Daoy (cell line): ENCODE measurements at regions not wholly inside any gene's neighbourhood (a gene's known extent, or its start where the extent isn't known, plus 50 kb on each side); places are given as distances from the start of the nearest gene placed in this dataset.

Source experiments
- DNase-seq: peaks from one replicate; pipeline ENCODE4 v3.0.0-alpha.2; 2015; ENCODE audit warnings: low read depth

DNA sequence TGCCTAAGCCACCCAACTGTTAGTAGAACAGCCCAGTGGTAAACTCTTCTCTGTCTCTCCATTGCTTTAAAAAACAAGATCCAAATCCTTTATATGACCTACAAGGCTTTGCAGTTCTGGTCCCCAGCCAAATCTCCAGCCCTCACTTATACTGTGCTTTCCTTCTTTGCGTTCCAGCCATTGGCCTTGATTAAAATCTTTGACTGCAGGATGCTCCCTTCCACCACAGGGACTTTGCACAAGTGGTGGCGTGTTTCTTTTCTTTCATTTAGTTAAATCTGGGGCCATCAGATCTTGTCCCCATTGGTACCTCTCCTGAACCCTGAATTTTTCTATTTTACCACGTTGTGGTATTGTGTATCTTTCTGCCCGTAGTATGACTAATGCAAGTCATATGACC is 183.7 kb downstream of the VRK1 start:
- no peak for DNase-seq

DNA sequence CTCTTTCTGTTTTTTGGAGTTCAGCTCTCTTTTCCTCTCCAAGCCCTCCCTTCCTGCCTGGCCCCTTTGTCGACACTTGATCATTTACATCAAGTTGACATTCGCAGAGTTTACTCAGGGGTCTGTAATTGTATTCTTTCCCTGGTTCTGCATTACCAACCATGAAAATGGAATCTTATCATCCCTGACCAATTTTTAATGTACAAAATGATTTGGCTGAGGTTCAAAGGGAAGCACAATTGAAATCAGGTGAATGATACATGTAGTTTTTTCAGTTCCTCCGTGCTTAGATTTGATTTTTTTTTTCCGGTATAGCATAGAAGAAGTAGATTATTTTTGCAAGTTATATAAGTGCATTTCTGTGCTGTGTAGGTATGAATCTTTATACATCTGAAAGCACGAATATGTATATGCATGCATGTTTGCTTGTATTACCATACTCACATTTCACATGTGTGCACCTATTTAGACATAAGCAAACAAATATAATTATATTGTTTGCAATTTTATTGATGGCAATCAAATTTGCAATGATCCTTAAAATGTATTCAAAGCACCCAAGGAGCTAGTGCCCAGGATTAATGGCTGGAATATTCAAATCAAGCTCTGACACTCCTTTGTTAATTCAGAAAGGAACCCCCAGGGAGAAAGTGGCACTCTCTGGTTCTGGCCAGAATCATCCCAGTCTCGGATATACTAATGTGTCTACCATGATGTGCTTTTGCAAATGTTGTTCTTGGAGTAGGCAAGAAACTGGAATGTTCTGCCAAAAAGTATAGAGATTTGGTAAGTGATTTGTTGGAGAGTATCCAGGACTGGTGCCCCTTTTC is 189.3 kb downstream of the VRK1 start:
- DNase-seq, result no peak

DNA sequence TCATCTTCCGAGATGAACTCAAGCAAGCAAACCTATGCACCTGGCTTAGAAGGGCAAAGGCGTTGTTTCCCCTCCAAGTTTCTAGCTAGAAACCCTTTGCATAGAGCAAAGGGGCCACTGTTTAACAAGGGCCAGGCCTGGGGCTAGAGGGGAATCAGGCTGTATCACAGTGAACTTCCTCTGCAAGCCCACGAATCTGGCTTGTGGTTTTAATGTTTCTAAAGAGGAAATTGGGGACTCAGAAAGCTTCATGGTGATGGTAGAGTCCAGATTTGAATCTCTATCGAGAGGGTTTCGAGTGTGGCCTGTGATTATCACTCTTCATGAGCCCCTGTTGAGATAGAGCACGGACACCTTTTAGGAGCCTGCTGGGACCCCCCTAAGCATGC is 189.9 kb downstream of the VRK1 start:
- no peak for DNase-seq

DNA sequence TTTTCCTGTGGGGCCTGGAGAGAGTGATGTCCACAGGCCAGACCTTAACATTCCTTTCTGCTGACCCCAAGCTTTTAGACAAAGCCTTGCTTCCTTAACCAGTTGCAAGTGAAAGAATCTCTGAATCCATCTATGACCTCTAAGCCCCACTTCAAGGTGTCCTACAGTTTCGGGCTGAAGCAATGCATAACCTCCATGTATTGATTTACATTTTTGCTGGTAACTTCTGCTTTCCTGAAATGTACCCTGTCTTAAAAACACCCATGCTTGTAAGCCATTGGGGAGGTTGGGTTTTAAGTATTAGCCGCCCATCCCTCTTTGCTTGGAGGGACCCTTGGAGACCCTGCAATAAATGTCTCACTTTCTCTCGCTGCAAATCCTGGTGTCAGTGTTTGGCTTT is 190.6 kb downstream of the VRK1 start:
- DNase-seq, result no peak

DNA sequence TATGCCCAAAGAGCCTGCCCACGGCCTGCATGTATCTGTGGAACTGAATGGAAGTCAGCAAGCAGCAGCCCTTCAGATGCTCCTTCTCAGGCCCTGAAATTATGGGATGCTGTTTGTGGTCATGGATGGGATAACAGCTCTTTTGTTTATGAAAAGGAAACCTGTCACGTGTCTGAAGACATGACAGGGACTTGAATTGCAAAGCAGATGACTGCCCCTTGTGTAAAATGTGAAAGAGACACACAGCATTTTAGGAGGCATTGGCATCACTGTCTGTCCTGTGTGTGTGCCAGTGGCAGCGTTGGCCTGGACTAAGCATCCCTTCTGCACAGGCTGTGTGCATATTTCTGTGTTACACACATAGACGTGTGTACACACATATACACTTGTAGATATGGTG is 192.1 kb downstream of the VRK1 start:
- no peak for DNase-seq

DNA sequence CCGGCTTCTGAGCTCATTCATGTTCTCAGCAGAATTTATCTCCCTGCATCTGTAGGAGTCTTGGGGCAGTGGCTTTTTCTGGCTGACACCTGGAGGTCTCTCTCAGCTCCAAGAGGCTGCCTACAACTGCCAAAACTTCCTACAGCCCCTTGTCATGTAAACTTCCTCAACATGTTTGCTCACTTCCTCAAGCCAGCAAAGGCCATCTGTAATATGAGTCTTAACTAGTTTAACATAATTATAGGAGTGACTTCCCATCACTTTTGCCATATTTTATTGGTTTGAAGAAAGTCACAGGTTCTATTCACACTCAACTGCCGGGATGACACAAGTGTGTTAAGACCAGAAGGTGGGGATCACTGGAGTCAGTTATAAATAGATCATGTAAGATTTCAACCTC is 194.0 kb downstream of the VRK1 start:
- DNase-seq, result no peak

DNA sequence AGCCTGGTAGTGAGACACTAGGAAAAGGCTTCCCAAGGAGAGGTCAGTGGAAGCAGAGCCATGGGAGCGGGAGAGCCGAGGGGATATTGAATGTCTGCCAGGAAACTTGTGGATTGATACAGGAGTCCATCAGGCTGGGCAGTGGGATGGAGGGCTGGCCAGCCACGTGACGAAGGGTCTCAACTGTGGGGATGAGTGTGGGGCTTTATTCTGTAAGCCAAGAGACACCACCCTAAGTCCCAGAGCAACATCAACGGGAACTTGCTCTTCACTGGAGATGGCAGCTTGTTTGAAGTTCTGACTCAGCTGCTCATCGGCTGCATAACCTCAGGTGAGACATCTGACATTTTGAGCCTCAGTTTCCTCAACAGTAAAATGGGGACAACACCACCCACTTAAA is 197.8 kb downstream of the VRK1 start:
- no peak for DNase-seq

DNA sequence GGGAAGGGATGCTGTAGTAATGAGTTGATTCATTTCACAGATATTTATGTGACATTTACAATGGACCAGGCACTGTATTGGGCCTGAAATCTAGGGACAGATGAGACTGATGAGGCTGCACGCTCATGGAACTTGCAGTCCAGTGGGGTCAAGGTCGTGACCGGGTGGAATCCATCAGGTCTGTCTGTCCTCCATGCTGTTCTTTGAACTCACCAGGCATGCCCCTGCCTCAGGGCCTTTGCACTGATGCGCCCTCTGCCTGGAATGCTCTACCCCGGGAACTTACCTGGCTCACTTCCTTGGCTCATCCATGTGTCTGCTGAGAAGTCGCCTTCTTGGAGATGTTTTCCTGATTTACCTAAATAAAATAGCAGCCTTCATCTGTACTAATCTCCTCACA is 200.1 kb downstream of the VRK1 start:
- no peak for DNase-seq

DNA sequence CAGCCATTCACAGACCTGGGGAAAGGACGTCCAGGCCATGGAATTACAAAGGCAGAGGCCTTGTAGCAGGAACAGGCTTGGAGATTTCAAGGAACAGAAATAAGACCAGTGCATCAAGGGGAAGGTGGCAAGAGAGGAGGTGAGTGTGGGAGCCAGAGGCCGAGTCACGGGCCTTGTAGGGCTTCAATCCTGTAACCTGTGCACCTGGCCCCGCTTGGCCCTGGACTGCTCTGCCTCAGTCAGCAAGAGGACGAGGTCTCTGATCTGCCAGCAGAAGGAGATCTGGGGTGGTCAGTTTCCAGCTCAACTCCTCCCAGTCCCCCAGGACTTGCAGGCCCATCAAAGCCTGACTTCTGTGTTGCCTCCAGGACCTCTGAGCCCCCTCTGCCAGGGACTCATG is 200.8 kb downstream of the VRK1 start:
- DNase-seq, result no peak

DNA sequence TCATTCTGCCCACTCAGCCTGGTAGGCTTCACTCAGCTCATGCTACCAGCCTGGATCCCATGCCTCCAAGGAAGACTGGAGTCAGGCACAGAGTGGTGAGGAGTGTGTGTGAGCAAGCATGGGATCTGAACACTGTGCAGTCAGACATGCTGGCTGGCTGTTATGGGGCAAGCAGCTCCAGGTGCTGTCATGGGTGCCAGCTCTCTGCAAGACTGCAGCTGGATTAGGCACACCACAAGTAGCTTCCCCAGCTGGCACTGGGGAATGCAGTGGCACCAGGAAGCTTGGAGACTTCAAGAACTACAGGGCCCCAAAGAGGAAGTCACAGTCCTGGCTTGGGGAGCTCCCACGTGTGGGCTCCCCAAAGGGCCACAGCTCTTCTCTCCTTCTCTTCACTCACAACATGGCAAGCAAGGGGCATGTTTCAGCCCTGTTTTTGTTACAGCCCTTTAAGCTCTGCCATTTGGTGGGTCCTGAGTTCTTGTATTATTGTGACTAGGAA is 202.5 kb downstream of the VRK1 start:
- DNase-seq, result no peak

DNA sequence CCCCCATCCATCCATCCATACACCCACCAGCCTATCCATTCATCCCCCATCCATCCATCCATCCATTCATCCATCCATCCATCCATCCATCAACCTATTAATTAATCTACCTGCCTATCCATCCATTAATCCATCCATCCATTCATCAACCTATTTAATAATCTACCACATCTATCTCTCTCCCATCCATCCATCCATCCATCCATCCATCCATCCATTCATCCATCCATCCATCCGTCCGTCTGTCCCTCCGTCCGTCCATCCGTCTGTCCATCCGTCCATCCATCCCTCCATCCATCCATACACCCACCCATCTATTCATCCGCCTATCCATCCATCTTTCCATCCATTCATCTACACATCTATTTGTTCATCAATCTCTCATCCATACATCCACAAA is 205.3 kb downstream of the VRK1 start:
- DNase-seq, result no peak

DNA sequence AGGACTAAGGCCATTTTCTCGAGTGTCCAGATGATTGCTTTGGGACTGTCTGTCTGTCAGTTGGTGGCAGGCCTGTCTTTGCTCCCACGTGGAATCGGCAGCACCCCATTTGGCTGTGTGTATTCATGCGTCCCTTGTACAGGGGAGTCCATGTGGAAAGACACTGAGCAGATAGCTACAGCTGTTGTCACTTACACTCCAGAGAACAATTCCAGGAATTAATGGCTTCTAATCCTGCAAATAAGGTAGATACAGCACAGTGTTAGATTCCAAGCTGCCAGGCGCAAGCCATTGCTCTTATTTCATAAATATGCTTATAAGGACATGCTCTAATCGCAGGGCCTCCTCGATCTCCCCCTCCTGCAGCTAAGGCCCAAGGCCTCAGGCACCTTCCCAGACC is 208.8 kb downstream of the VRK1 start:
- no peak for DNase-seq

DNA sequence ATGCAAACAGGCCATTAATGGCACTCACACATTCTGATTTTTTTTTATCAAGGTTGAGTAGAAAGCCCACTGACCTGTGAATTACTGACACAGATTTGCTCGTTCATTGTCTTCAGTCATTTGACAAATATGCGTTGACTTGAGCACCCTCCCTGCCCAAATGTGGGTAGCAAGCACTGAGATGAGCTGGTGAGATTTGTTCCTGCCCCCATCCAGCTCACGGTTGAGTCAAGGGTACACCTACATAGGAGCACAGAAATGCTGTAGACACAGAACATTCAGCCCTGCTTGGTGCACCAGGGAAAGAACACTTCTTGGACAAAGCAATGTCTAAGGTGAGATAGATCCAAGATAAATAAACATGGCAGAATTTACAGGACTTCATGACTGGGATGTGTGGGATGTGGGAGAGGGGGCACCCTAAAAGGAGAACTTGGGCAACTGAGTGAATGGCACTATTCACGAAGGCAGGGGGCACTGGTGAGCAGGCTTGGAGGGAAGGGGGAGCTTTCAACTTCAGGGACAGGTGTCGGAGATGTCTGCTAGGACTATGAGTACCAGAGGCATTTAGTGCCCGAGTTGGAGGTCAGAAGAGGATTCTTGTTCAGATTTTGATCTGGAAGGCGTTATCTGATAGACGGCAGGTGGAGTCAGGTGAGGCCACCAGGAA is 213.4 kb downstream of the VRK1 start:
- DNase-seq, result no peak

DNA sequence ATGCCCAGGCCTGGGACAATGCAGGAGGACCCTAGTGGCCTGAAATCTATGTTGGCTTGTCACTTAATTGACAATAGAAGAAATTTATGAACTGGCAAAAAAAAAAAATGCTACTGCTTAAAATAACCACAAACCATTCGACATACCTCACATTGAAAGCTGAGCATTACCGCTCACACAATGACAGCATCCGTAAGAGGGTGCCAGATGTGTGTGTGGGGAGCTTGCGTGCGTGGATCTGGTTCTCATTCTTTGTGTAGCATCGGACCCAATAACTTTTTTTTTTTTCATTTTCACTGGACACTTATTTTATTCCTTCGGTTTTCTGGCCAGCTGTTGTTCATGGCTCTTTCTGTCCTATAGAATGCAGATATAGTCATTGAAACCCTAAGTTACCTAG is 216.7 kb downstream of the VRK1 start:
- no peak for DNase-seq

DNA sequence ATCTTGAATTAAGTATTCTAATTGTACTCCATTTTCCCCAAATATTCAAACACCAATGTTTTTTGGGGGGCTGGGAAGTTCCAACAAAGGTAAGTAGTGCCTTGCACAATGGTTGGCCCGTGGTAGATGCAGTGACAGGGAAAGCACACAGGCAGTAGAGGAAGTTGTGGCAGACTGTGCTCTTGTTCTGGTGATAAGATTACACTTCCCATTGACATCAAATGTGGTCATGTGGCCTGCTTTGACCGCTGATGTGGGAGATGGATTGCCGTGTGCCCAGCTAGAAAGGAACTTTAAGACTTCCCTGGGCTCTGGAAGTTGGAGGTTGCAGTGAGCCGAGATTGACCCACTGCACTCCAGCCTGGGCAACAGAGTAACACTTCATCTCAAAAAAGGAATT is 223.8 kb downstream of the VRK1 start:
- no peak for DNase-seq

DNA sequence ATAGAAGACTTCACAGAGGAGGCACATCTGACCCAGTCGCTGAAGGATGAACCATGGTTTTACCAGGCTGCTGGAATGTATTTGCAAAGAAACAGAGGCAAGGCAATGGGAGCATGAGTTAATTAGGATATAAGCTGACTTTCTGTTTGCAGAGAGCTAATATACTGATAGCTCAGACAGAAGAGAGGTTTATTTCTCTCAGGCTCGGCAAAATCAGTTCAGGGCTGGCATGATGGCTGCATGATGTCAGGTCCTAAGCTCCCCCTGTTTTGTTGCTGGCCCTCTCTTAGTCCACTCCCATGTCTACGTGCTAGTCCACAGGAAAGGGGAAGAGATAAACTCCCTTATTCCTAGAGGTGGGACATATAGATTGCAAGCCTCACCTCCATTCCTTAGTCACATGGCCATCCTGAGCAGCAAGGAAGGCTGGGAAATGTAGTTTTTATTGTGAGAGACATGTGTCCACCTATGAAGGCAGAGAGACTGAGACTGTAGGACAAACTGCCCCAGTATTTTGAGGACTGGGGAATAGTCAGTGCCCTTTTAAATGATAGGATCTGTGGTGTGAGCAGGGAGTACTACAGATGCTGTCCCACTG is 224.5 kb downstream of the VRK1 start:
- peak; percentile 30 for DNase-seq

DNA sequence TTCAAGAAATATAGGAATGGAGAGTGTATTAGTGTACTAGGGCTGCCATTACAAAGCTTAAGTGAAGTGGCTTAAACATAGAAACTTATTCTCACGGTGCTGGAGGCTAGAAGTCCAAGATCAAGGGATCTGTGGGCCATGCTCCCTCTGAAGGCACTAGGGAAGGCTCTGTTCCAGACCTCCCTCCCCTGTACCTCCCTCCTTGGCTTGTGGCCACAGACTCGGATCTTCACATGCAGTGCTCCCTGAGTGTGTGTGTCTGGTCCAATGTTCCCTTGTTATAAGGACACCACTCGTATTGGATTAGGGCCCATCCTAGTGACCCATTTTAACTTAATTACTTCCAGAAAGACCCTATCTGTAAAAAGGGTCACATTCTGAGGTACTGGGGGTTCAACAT is 225.6 kb downstream of the VRK1 start:
- no peak for DNase-seq

DNA sequence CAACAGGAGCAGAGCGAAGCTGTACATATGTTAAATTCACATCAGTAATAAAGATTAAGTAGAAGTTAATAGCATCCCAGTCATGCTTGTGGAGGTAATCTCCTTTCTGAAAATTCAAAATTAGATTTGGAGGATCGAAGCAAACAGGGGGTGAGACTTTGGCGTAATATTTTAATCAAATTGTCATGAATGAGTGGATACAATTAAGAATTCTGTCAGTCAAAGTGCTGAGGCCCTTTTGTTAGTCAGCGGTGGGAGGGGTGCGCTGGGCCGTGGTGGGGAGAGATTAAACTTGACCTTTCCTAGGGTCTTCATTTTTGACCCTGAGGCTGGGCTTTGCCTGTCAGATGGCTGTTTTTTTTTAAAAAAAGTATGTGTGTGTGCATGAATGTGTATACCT is 226.7 kb downstream of the VRK1 start:
- DNase-seq, result no peak

DNA sequence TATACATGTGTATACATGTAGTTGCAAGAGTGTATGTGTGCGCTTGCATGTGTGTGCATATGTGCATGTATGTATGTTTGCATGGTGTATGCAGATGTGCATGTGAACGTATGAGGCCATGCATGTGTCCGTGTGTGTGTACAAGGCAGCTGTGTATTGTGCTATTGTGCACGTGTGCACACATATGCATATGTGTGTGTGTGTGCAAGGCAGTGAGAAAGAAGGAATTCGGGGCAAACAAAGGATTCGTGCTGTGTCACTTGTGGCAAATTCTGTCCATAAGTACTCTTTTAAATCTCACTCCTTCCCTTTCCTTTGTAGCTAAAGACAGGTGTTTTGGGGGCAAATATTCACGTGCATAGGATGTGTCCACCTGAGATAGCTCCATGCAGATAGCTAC is 227.1 kb downstream of the VRK1 start:
- no peak for DNase-seq

DNA sequence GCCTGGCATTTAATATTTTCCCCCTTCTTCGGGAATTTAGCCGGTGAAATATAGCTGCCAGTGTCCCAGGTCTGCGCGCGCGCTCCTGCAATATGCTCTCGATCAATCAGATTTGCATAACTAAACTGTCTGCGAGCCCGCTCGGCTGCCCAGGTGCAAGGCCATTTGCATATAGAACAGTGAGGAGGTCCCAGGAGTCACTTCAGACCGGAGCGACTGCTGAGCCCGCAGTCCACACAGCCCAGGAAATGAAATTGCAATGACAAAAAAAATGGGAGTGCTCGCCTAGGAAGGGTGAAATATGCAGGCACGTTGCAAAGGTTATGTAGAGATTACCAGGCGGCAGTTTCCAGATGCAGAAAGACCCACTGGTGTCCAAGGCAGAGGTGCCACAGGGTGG is 228.5 kb downstream of the VRK1 start:
- no peak for DNase-seq

DNA sequence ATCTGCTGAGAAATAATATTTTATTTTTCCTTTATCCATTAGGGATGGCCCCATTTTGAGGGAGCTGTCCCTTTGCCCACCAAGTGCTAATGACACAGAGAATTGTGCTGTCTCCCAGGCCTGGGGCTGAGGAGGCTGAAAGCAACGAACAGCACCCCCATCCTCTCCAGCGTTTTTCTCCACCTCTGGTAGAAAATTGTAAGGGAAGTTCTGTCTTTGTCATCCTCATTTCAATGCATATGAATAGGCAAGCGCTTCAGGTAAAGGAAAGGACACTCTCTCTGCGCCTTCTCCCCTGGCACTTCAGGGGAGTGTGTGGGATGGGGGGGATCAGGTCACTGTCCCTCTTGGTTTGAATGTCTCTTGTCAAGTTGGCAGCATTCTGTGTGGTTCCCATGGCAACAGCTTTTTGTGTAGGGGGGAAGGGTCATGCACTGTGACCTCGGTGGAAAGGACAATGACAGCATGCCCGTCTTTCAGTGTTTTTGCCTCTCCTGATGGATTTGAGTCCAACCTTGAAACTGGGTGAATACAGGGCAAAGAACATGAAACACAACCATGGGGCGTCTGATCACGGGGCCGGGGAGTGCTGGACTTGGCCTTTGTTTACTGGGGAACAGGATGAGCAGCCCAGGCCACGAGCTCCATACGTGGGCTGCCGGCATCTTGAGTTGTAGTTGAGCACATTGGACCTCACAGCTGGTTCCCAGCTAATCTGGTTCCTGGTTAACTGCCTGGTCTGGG is 230.2 kb downstream of the VRK1 start:
- DNase-seq, result no peak

DNA sequence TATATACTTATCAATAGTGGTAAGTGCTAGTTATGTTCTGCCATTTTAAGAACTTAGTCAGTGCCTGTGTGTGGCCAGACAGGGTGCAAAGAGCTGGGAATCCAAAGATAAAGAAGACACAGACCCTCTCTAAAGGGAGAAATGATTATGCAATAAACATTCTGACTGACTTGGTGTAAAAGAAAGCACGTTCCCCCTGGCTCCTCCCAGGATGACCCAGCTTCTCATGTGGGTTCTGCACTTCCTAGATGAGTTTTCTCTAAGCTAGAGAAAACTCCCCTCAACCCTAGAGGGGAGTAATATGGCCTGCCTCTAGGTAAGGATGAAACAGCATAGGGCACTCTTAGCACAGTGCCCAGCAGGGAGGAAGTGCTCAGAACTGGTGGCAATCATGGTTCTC is 231.2 kb downstream of the VRK1 start:
- no peak for DNase-seq
